ENCODE measurements at regions not wholly inside any gene's neighbourhood (a gene's known extent, or its start where the extent isn't known, plus 50 kb on each side); places are given as distances from the start of the nearest gene placed in this dataset.

DNA sequence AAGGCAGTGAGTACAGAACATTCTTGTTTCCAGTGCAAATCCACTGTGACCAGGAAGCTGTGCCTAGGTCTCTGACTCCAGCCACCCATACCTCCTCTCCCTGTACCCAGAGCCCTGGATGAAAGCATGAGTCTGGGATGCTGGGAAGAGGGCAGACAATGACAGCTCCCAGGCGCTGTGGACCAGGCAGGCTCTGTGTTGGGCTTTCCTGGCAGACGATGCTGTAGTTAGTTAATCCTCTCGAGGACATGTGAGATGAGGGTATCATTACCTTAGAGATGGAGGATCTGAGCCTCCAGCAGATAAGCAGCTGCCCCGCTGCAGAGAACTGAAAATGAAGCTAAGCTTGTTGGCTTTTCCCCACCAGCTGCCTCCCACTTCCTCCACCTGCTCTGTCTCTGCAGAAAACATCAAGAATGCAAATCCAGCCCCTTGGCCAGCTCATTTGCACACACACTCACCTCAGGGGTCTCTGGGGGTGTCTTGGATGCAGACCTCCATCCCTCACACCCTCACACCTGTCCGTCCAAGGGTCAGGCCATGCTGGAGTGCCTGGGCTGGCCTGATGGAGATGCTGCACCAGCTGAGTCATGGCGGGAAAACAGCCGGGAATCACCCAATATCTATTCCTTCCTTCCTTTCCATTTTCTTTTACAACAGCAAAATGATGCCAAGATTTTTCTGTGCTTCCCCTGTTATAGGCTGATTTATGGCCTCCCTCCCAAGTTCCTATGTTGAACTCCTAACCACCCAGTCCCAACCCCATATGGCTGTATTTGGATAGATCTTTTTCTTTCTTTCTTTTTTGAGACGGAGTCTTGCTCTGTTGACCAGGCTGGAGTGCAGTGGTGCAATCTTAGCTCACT lies 94.9 kb upstream of the SEPTIN5 start:
- H3K27me3 ChIP-seq (ENCODE audit: control insufficient read depth, insufficient read depth, low read length) = peaks cover 55% of the 10 kb centered on the region
- H3K27ac ChIP-seq (ENCODE audit: low read depth, low read length) = no peak overlapping the region
- ChIA-PET POLR2A (no interaction called here), CTCF (interaction anchor here (0.9 to 1.4 kb wide), 2 partner anchors 10 to 11 kb away, joined by 3 read pairs; no protein-coding TSS in a partner anchor)
- no peaks in the 10 kb centered on the region for H3K9me3 ChIP-seq (ENCODE audit: control insufficient read depth, insufficient read depth, low read length)
- no peak overlapping the region for H3K4me3 ChIP-seq (ENCODE audit: low read depth, low read length)
- DNase-seq (ENCODE audit: low read depth, low spot score) = no peak
- TF ChIP-seq, protein P1, sequence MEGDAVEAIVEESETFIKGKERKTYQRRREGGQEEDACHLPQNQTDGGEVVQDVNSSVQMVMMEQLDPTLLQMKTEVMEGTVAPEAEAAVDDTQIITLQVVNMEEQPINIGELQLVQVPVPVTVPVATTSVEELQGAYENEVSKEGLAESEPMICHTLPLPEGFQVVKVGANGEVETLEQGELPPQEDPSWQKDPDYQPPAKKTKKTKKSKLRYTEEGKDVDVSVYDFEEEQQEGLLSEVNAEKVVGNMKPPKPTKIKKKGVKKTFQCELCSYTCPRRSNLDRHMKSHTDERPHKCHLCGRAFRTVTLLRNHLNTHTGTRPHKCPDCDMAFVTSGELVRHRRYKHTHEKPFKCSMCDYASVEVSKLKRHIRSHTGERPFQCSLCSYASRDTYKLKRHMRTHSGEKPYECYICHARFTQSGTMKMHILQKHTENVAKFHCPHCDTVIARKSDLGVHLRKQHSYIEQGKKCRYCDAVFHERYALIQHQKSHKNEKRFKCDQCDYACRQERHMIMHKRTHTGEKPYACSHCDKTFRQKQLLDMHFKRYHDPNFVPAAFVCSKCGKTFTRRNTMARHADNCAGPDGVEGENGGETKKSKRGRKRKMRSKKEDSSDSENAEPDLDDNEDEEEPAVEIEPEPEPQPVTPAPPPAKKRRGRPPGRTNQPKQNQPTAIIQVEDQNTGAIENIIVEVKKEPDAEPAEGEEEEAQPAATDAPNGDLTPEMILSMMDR (IDR thresholded peaks at IDR 0.05; ENCODE audit: low read depth, low read length) = no peak

DNA sequence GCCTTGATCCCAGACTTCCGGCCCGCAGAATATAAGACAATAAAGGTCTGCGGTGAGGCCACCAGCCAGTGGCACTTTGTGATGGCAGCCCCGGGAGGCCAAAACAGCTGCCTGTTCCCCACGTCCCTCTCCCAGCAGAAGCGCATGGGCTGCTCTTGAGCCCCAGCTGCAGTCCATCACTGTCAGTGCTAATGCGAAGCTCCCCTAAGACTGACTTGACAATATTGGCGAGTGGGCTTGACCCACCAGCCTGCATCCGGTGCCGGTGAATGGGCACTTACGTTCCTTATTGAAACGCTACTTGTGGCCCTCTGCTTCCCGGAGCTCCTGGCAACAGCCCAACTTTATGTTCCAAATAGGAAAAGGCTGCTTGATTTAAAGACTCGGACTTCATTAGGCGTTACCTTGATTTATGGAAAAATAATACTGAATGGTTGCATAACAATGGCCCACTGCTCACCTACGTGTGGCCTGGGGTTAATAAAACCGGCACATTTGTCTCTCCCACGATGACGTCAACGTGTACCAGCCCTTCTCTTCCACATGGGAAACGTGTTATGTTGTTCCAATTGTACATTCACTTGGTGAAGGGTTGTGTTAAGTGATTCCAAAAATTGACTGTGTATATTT lies 93.4 kb upstream of the SEPTIN5 start:
- ChIA-PET CTCF (interaction anchor here (0.7 kb wide), 1 partner anchor 9 kb away, joined by 3 read pairs; no protein-coding TSS in a partner anchor), POLR2A (no interaction called here)
- H3K4me3 ChIP-seq (ENCODE audit: low read depth, low read length) = no peak overlapping the region

DNA sequence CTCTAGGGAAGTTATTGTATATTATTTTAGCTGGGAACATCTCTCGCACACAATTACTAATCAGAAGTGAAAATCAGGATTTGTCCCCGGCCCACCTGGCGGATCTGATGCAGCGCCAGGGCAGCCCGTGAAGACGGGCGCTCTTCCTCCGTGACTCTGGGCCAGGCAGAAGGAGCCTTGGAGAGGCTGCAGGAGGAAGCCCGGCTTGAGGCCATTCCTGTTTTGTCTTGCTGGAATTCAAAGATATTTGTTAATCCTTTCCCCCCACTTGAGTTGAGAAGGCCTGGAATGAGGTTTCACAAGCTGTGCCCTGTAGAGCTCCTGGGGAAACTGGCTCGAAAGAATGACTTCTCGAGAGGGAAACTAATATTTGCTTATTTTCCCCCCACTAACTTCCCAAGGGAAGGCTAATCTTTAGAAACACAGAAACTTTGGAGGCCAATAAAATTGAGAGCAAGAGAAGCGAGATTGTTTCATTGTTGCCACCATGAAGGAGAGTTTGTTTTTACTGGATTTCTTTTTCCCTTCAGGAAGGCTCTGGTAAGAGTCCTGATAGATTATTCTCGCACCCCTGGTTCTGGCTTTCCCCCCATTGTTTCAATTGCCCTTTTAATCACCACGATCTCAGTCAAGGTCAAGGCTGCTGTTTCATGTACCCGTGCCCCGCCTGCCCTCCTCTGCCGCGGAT lies 92.8 kb upstream of the SEPTIN5 start:
- Histone ChIP-seq H3K27me3 (ENCODE audit: control insufficient read depth, insufficient read depth, low read length) (peaks cover 53% of the 10 kb centered on the region), H3K9me3 (ENCODE audit: control insufficient read depth, insufficient read depth, low read length) (no peaks in the 10 kb centered on the region), H3K27ac (ENCODE audit: low read depth, low read length) (no peak overlapping the region), H3K4me3 (ENCODE audit: low read depth, low read length) (no peak overlapping the region)
- no peak for DNase-seq (ENCODE audit: low read depth, low spot score)
- POLR2A ChIA-PET = no interaction called here
- CTCF ChIA-PET = interaction anchor here (0.7 kb wide), 1 partner anchor 8 kb away, joined by 3 read pairs; no protein-coding TSS in a partner anchor
- TF ChIP-seq, protein P1 (IDR thresholded peaks at IDR 0.05; ENCODE audit: low read depth, low read length) = no peak

More for the DNA sequence above, 93.4 kb upstream of the SEPTIN5 start:
- TF ChIP-seq, protein P1 (IDR thresholded peaks at IDR 0.05; ENCODE audit: low read depth, low read length) = no peak
- DNase-seq (ENCODE audit: low read depth, low spot score) = no peak
- Histone ChIP-seq H3K27me3 (ENCODE audit: control insufficient read depth, insufficient read depth, low read length) (peaks cover 55% of the 10 kb centered on the region), H3K27ac (ENCODE audit: low read depth, low read length) (no peak overlapping the region), H3K9me3 (ENCODE audit: control insufficient read depth, insufficient read depth, low read length) (no peaks in the 10 kb centered on the region)

DNA sequence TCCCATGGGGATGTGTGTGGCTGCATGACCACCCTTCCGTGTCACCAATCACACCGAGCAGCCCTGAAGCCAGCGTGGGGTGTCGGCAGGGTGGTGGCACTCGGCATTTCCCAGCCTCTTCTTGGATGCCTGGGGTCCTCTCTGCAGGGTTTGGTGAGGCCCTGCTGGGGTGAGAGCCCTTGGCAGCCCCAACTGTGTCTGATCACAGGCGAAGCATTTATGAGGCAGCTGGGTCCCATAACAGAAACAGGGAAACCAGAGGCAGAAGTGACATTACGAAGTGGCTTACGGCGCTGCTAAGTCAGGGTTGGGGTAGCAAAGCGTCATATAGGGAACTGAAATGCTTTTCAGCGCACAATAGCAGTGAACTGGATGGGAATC lies 92.3 kb upstream of the SEPTIN5 start:
- Histone ChIP-seq H3K4me3 (ENCODE audit: low read depth, low read length) (no peak overlapping the region), H3K27ac (ENCODE audit: low read depth, low read length) (no peak overlapping the region), H3K27me3 (ENCODE audit: control insufficient read depth, insufficient read depth, low read length) (peaks cover 51% of the 10 kb centered on the region), H3K9me3 (ENCODE audit: control insufficient read depth, insufficient read depth, low read length) (no peaks in the 10 kb centered on the region)
- POLR2A ChIA-PET = no interaction called here
- TF ChIP-seq, protein P1 (IDR thresholded peaks at IDR 0.05; ENCODE audit: low read depth, low read length) = no peak
- CTCF ChIA-PET = no interaction called here
- no peak for DNase-seq (ENCODE audit: low read depth, low spot score)

Measured in AG04450 (cell line).